ENCODE measurements at regions not wholly inside any gene's neighbourhood (a gene's known extent, or its start where the extent isn't known, plus 50 kb on each side); places are given as distances from the start of the nearest gene placed in this dataset.

DNA sequence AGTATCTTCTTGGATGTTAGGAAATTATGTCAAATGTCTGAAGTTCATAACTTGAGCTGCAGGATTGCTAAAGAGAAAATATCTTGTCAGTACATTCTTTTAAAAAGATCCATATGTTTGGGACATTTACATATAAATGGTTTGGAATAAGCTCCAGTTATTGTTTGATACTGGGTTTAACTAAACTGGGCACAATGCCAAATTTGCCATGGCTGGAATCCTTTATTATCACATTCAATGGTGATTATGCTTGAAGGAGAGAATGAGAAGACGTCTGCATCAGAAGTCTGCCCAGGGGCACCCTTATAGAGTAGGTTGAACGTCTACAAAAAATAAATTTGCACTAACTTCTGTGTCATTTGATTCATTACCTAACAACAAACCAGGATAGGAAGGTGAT lies 652.5 kb downstream of the AMY1C start:
- in situ Hi-C loops (cut with MboI; ENCODE audit: low sequenced_read_pairs, unreplicated experiment), result no loop called here
- no peak for DNase-seq (ENCODE audit: low spot score)
- TF ChIP-seq, protein P1, sequence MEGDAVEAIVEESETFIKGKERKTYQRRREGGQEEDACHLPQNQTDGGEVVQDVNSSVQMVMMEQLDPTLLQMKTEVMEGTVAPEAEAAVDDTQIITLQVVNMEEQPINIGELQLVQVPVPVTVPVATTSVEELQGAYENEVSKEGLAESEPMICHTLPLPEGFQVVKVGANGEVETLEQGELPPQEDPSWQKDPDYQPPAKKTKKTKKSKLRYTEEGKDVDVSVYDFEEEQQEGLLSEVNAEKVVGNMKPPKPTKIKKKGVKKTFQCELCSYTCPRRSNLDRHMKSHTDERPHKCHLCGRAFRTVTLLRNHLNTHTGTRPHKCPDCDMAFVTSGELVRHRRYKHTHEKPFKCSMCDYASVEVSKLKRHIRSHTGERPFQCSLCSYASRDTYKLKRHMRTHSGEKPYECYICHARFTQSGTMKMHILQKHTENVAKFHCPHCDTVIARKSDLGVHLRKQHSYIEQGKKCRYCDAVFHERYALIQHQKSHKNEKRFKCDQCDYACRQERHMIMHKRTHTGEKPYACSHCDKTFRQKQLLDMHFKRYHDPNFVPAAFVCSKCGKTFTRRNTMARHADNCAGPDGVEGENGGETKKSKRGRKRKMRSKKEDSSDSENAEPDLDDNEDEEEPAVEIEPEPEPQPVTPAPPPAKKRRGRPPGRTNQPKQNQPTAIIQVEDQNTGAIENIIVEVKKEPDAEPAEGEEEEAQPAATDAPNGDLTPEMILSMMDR (IDR thresholded peaks at IDR 0.05; ENCODE audit: borderline replicate concordance, control extremely low read depth, extremely low read depth, insufficient read depth, missing control alignments), result no peak

GRCh38 chr1:104403883-104404282 lies 654.2 kb downstream of the AMY1C start:
- in situ Hi-C loops (cut with MboI; ENCODE audit: low sequenced_read_pairs, unreplicated experiment), result no loop called here
- TF ChIP-seq, protein P1 (IDR thresholded peaks at IDR 0.05; ENCODE audit: borderline replicate concordance, control extremely low read depth, extremely low read depth, insufficient read depth, missing control alignments), result no peak
- DNase-seq (ENCODE audit: low spot score), result no peak

DNA sequence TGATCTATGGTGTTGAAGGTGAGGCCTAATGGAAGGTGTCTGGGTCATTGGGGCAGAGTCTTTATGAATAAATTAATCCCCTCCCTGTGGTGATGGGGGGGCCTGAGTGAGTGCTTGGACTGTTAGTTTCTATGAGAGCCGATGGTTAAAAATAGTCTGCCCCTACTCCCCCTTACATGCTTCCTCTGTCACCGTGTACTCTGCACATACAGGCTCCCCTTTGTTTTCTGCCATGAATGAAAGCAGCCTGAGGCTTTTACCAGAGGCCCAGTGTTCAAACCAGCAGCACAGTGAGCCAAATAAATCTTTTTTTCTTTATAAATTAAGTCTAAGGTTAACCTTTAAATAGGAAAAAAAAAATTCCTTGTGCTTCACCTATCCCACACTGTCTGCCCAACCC lies 657.0 kb downstream of the AMY1C start:
- TF ChIP-seq, protein P1 (IDR thresholded peaks at IDR 0.05; ENCODE audit: borderline replicate concordance, control extremely low read depth, extremely low read depth, insufficient read depth, missing control alignments), result no peak
- no peak for DNase-seq (ENCODE audit: low spot score)
- in situ Hi-C loops (cut with MboI; ENCODE audit: low sequenced_read_pairs, unreplicated experiment), result no loop called here

DNA sequence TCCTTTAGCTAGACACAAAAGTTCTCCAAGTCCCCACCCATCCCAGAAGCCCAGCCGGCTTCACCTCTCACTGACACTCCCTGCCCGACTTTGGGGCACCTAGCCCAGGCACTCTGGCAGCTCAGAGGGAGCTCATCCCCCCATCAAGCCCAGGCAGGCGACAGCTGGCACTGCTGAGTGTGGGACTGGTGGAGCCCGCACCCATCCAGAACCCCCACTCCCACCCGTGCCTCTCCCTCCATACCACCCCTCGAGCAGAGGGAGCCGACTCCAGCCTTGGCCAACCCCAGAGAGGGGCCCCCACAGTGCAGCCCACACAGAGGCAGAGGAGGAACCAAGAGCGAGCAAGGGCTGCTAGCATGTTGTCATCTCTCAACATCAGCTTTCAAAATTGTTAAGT lies 658.6 kb downstream of the AMY1C start:
- DNase-seq (ENCODE audit: low spot score), result no peak
- TF ChIP-seq, protein P1 (IDR thresholded peaks at IDR 0.05; ENCODE audit: borderline replicate concordance, control extremely low read depth, extremely low read depth, insufficient read depth, missing control alignments), result no peak
- in situ Hi-C loops (cut with MboI; ENCODE audit: low sequenced_read_pairs, unreplicated experiment), result no loop called here

DNA sequence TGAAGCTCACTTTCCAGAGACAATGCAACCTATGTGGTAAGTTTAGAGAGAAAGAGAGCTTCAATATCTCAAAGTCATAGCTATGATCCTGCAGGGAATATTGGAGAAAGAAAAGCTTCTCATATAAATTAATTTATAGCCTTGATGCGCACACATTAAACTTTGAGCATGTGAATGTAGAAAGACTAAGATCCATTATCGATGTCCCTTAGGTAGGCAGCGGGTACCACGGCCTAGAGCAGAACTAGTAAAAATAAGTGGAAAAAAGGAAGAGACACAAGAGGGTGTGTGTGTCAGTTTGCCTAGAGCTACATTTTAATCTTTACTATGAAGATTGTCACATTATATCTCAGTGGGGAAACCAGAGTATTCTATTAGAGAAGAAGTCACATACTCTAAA lies 685.6 kb downstream of the AMY1C start:
- TF ChIP-seq, protein P1 (IDR thresholded peaks at IDR 0.05; ENCODE audit: borderline replicate concordance, control extremely low read depth, extremely low read depth, insufficient read depth, missing control alignments), result no peak
- no peak for DNase-seq (ENCODE audit: low spot score)
- in situ Hi-C loops (cut with MboI; ENCODE audit: low sequenced_read_pairs, unreplicated experiment), result no loop called here

GRCh38 chr1:104440011-104440410 lies 690.3 kb downstream of the AMY1C start:
- in situ Hi-C loops (cut with MboI; ENCODE audit: low sequenced_read_pairs, unreplicated experiment), result no loop called here
- TF ChIP-seq, protein P1 (IDR thresholded peaks at IDR 0.05; ENCODE audit: borderline replicate concordance, control extremely low read depth, extremely low read depth, insufficient read depth, missing control alignments), result no peak
- DNase-seq (ENCODE audit: low spot score), result no peak

DNA sequence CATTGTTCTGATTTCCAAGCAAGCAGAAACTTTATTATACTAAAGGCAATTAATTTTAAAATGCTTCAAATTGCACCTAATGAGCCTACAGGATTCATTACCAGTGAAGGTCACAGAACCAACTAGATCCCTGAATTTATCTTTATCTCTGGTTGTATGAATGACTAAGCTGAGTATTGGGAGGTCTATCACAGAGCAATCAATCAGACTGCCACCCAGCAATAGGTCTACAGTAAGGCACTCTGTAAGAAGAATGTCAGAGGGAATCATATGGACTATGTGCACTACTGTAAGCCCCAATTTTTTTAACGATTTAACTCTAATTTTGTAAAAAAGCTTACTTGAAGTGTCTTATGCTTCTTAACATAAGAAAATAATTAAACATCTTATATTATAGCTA lies 707.0 kb downstream of the AMY1C start:
- TF ChIP-seq, protein P1 (IDR thresholded peaks at IDR 0.05; ENCODE audit: borderline replicate concordance, control extremely low read depth, extremely low read depth, insufficient read depth, missing control alignments), result no peak
- no peak for DNase-seq (ENCODE audit: low spot score)
- in situ Hi-C loops (cut with MboI; ENCODE audit: low sequenced_read_pairs, unreplicated experiment), result no loop called here

Measured in GM13976 (cell line).